ENCODE measurements at regions not wholly inside any gene's neighbourhood (a gene's known extent, or its start where the extent isn't known, plus 50 kb on each side); places are given as distances from the start of the nearest gene placed in this dataset.

GRCh38 chr1:29879217-29879616, 642.9 kb downstream of the PTPRU start:
- no peak for DNase-seq (ENCODE audit: low read depth)
- no peaks in the 10 kb centered on the region for H3K36me3 ChIP-seq (ENCODE audit: control insufficient read depth, insufficient read depth, low read length)
- no peak overlapping the region for H3K4me3 ChIP-seq (ENCODE audit: low read depth, low read length)
- no peak for TF ChIP-seq CTCF (IDR thresholded peaks at IDR 0.05; ENCODE audit: insufficient read depth, low read length, poor library complexity, severe bottlenecking)
- H3K27me3 ChIP-seq (ENCODE audit: control insufficient read depth, insufficient read depth, low read length), result no peaks in the 10 kb centered on the region

GRCh38 chr1:29878501-29878900, 642.2 kb downstream of the PTPRU start:
- no peak for TF ChIP-seq CTCF (IDR thresholded peaks at IDR 0.05; ENCODE audit: insufficient read depth, low read length, poor library complexity, severe bottlenecking)
- no peaks in the 10 kb centered on the region for H3K27me3 ChIP-seq (ENCODE audit: control insufficient read depth, insufficient read depth, low read length)
- H3K36me3 ChIP-seq (ENCODE audit: control insufficient read depth, insufficient read depth, low read length), result no peaks in the 10 kb centered on the region
- no peak overlapping the region for H3K4me3 ChIP-seq (ENCODE audit: low read depth, low read length)
- no peak for DNase-seq (ENCODE audit: low read depth)

- no peaks in the 10 kb centered on the region for H3K27me3 ChIP-seq (ENCODE audit: control insufficient read depth, insufficient read depth, low read length)
- no peak for DNase-seq (ENCODE audit: low read depth)
- no peaks in the 10 kb centered on the region for H3K36me3 ChIP-seq (ENCODE audit: control insufficient read depth, insufficient read depth, low read length)
- H3K4me3 ChIP-seq (ENCODE audit: low read depth, low read length), result no peak overlapping the region
- TF ChIP-seq CTCF (IDR thresholded peaks at IDR 0.05; ENCODE audit: insufficient read depth, low read length, poor library complexity, severe bottlenecking), result no peak
Observed at GRCh38 chr1:29876902-29877301, 640.6 kb downstream of the PTPRU start.

GRCh38 chr1:29876441-29876840, 640.1 kb downstream of the PTPRU start:
- Histone ChIP-seq H3K27me3 (ENCODE audit: control insufficient read depth, insufficient read depth, low read length) (no peaks in the 10 kb centered on the region), H3K36me3 (ENCODE audit: control insufficient read depth, insufficient read depth, low read length) (no peaks in the 10 kb centered on the region), H3K4me3 (ENCODE audit: low read depth, low read length) (no peak overlapping the region)
- no peak for DNase-seq (ENCODE audit: low read depth)
- no peak for TF ChIP-seq CTCF (IDR thresholded peaks at IDR 0.05; ENCODE audit: insufficient read depth, low read length, poor library complexity, severe bottlenecking)

GRCh38 chr1:29875557-29876028, 639.3 kb downstream of the PTPRU start:
- no peak for DNase-seq (ENCODE audit: low read depth)

More at GRCh38 chr1:29875557-29876028, 639.3 kb downstream of the PTPRU start:
- Histone ChIP-seq H3K27me3 (ENCODE audit: control insufficient read depth, insufficient read depth, low read length) (no peaks in the 10 kb centered on the region), H3K36me3 (ENCODE audit: control insufficient read depth, insufficient read depth, low read length) (no peaks in the 10 kb centered on the region), H3K4me3 (ENCODE audit: low read depth, low read length) (no peak overlapping the region)
- no peak for TF ChIP-seq CTCF (IDR thresholded peaks at IDR 0.05; ENCODE audit: insufficient read depth, low read length, poor library complexity, severe bottlenecking)

Data from kidney epithelial cell (primary cell).